Ammon's horn (tissue), 1 donor: ENCODE measurements at regions not wholly inside any gene's neighbourhood (a gene's known extent, or its start where the extent isn't known, plus 50 kb on each side); places are given as distances from the start of the nearest gene placed in this dataset.

Experiments
- DNase-seq: peaks from one replicate; pipeline ENCODE4 v3.0.0-alpha.2; 2016; ENCODE audit warnings: low spot score

DNA sequence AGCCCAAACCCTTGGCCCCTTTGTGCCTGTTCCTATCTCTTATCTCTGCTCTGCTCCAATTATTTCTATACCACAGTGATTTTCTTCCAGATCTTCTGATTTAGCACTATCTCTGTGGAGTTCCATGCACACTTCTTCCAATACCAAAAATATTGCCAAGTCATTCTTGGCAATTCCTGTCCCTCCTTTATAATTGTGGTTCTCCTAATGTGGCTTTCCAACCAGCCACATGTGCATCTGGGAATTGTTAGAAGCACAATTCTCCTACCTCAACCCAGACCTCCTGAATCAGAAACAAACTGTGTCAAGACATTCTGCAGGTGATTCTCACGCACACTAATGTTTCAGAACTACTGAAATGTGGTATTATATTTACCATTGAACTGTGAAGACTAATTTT is 447.8 kb upstream of the IGFBP3 start:
- DNase-seq: no peak

DNA sequence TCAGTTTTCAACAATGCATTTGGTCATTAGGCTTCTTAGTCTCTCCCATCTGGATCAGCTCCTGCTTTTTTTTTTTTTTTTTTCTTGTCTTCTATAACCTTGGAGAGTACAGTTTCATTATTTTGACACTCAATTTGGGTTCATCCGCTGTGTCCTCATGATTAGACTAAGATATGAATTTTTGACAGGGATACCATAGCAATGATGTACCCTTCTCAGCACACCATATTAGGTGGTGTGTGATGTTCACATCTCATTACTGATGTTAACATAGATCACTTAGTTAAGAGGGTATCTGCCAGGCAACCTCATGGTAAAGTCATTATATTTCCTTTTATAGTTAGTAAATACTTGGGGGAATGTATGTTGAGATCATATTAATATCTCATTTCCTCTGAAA is 445.5 kb upstream of the IGFBP3 start:
- no peak for DNase-seq

DNA sequence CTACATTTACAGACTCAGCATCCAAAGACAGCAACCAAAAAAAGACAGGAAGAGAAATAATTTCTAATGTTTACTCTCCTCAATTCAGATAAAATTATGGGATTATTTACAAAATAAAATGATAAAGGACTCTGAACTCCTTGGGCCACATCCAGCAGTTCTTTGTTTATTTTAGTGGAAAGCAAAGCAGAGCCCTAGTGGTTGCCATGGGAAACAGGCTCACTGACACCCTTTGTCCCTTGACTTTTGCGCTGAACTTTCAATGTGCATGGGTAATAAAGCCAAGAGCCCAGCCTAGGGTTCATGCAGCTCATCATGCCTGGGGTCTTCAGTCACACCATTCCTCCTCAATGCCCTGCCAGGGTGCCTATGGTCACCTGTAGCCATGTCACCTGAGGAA is 442.6 kb upstream of the IGFBP3 start:
- DNase-seq: no peak

DNA sequence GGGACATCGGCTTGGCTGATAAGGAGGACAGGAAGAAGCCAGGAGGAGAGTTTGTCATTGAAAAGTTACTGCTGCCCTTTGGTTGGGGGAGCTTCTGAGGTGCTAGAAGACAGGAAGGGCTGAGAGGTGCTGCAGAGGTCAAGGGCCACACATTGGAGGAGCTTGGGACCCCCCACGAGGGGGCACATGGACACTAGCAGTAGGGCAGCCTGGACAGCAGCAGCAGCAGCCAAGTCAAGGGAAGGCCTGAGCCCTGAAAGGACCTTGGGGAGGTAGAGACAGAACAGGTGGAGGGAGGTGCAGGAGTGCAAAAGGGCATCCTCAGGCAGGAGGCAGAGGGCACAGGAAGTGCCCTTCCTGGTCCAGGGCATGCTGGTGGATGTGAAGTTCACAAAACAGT is 439.7 kb upstream of the IGFBP3 start:
- DNase-seq: no peak

DNA sequence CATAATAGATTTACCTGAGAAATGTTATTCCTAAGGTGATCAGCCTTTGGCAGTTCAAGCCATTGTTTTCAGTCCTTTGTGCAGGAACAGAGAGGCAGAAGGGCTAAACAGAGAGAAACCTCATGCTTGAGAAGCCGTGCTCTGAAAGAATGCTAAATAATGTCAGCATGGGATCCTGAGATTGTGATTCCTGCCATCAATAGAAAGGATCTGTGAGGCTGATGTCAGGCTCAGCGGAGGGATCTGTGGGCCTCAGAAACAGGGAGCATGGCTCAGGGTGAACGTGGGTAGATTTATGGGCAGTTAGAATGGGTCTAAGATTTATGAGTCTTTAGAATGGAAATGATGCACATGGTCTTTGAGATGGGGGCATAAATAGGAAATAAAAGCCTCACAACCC is 439.2 kb upstream of the IGFBP3 start:
- no peak for DNase-seq

DNA sequence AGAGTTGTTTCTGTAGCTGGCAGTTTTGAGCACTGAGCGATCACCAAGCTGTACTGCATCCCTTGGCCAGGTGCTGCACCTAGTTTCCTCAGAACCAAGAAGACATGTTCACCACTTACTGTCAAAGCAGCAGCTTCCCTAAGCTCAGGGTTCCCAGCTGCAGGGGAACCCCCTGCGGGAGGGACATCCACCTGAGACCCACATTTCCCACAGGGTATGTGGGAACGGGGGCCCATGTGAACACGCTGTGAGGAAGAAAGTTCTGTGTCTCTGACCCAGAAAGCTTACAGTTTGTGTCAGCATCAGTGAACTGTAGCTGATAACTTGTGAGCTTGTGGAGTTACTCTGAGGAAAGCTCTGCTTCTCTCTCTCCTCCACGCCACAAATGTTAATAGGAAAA is 436.8 kb upstream of the IGFBP3 start:
- DNase-seq: no peak

DNA sequence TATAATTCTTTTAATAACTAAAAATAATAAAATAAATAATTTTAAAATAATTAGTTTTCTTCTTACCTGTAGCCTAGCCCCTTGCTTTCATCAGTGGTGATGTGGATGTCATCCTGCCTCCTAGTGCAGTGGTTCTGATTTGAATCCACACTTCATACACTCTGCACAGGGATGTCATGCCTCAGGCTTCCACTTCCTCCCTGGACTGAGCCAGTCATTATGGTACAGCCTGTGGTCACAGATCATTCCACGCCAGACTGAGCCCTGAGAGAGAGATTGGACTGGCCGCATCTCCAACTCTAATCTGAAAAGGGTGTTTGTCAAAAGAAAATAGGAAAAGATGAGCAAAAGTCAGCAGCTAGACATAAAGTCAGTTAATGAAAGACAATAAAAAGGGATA is 436.2 kb upstream of the IGFBP3 start:
- DNase-seq: no peak

DNA sequence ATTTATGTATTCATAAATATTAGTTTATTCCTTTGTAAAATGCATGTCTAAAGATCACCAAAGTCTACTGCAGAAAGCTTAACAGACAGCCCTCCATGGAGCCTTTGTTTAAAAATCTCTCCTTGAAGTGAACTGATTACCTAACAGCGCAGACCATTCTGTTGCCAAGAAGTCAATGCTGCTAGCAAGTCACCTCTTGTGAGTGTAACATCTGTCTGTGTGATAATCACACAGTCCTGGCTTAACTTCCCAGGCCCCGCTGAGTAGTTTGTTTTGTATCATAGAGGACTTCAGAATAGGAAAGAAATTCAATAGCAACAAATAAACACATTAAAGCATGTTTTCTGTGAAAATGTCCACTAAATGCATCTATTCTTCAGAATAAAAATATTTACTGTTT is 435.3 kb upstream of the IGFBP3 start:
- no peak for DNase-seq

DNA sequence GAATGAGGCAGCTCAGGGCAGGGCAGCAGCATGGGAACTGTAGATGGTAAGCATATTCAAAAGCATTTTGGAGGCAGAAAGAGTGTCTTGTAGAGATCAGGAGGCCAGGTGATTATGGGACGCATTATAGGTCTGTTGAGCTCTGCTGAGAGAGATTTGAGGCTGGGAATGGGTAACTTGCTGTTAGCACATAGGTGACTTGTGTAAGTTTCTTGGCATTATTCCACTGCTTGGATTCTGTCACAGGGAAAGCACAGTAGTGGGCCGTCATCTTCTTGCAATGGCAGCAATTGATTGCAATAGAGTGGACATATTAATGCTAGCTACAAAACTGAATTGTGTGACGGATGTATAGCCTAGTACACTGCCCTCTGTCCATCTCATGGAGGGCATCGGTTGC is 434.3 kb upstream of the IGFBP3 start:
- no peak for DNase-seq

DNA sequence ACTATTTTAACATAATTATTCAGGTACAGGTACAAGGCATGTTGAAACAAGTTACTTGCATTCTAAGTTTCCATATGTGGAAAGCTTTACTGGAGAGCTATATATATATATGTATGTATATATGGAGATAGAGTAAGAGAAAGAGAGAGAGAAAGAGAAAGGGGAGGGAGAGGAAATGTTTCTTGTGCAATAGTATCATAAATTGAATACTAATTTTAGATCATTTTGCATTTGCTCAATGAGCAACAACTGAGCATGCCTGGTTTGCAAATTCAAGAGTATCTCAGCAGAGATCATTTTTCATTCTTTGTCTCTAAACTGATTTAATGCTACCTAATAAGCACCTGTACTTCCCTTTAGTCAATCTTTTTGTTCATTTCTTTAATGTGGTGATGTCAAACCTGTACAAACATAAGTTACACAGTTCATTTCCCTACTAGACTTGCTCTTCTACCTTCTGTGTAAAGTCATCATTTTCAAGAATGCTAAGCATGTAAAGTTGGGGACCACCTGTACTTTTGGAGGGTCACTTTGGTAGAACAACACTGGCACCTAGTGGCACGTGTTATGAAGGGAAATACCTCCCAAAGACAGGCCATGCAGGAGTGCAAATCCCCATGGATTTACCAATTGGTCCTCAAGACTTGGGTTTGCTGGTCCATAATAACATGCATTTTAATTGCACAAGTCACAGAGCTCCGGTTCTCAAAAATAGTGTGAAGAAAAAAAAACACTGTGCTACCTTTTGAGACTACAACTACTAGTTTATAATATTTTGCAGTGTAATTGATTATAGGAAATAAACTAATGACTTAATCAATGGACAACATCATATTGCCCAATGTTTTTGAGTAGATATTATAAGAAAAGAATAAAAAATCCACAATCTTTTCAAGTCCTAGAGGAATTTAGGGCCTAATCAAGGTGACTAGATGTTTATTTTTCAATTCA is 431.2 kb upstream of the IGFBP3 start:
- peak; percentile 40 for DNase-seq

DNA sequence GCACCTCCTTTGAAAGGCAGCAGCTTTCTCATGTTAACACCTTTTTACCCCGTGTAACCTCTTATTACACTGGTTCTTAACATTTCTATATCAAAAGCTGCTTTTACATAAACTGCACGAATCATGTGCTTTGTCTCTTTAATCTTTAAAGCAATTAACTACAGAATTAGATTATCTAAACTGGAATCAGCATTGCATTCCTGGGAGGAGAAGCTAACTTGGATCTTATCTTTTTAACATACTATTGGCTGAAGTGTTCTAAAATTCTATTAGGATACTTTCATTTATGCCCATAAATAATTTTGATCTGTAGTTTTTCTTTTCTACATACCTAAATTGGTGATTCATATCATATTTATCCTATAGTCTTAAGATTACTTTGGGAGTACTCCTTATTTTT is 428.4 kb upstream of the IGFBP3 start:
- no peak for DNase-seq

DNA sequence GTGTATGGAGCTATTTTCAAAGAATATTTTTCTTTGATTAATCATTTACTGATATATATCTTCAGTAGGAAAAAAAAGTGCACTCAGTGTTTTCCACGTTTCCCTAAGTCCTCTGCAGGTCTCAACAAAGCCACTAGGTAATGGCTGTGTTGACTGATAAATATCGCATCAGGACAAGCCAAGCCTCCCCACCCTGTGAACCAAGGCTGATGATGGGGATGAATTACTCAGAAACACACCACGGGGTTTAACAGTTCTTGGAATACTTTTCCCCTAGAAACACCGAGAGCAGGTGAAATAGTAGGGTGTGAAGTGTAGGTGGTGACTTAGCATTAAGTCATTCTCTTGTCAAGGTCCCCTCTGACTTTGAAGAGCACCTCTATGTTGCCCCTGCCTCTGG is 423.5 kb upstream of the IGFBP3 start:
- DNase-seq: no peak

DNA sequence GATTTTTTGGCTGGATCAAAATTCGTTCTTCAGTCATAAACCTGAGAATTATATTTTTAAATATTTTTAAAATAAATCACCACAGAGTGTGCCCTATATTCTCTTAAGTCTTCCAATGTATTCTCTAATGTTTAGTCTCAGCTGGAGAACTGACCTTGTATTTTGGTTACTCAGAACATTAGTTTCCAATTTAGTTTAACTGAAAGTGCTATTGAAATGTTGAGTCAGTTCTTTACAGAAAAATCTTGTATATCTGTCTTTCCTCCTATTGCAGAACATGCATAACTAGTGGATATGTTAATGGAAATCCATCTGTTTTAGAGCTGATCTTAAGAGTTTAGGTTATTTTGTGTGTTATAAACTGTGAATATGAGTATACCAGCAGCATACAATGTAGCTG is 422.7 kb upstream of the IGFBP3 start:
- DNase-seq: no peak

DNA sequence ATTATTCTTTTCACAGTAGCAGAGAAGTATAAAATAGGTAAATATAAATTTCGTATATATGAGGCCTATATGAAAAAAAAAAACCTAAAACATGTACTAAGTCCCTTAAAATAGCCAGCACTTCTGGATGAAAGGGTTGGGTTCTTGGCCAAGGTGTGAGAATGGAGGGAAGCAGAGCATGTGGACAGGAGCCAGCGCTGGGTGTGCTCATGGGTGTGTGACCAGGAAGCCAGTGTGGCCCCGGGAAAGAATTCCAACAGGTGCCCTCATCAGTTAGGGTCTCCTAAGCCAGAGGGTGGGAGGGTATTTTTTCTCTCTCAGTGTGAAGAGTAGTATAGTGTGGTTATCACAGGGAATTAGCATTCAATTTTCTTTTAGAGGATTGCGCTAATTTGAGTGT is 401.9 kb upstream of the IGFBP3 start:
- no peak for DNase-seq

DNA sequence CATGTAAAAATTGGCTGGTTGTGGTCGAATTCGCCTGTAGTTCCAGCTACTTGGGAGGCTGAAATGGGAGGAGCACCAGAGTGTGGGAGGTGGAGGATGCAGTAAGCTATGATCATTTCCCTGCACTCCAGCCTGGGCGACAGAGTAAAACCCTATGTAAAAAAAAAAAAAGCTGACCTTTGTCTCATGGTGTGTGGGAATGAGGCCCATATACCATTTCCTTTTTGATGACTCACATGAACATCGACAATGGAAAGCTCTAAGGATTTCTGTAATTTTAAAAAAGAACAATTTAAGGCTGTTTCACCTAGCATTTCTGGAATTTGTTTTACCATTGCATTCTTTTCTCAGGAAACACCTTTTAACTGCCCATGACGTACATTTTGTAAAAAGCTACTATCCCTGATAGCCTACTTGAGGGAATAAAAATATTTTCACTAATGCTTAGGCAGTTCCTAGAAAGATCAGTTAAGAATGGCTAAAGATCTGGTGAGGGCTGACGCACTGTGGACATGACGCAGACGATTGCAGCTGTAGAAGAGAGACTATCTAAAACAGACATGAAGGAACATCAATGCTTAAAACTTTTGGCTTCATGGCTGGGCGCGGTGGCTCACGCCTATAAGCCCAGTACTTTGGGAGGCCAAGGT is 400.6 kb upstream of the IGFBP3 start:
- no peak for DNase-seq

DNA sequence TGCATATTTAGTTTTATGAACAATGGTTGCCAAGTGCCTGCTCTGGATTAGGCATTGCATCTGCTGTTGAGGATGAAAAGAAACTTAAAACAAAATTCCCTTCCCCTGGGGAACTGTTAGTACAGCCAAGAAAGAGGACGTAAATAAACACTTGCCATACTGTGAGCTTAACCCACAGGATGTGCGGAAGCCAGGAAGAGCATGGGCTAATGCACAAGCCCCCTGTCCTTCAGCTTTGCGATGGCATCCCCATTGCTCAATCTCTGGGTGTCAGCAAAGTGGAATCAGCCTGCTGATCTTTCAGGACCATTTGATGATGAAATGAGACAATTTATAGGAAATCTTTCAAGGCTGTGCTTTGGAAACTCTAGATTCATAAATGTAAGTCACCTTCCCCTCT is 399.9 kb upstream of the IGFBP3 start:
- no peak for DNase-seq

DNA sequence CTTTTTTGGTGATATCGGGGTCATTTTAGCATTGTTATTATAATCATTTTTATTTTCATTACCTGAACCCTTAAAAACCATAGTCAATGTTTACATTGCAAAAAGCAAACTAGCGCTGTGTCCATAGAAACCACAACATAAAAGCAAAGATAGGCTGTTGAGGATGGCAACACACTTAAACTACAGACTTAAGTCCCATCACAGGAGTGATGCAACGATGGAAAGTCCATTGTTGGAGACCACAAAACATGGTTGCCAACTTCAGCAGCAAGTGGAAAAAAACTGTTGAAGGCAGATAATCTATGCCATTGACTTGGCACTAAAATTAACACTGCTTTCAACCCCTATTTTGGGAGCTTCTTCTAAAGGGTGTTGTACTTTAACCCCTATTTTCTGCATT is 398.8 kb upstream of the IGFBP3 start:
- no peak for DNase-seq

DNA sequence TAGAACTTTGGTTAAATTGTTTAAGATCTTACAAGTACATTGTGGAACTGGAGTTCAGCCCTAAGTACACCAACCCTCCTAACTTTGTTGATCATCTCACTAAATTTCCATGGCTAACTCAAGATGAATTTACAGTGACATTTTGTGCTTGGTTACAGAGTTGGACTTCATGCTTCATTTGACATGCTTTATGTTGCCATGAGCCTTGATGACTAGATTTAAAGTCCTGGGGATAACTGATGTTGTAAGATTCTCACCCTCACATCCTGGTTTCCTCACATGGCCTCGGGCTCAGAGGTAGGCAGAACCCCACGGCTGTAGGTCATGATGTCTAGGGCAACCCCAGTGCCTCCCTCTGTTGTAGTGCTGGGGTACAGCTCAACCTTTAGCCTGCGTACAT is 397.2 kb upstream of the IGFBP3 start:
- no peak for DNase-seq

DNA sequence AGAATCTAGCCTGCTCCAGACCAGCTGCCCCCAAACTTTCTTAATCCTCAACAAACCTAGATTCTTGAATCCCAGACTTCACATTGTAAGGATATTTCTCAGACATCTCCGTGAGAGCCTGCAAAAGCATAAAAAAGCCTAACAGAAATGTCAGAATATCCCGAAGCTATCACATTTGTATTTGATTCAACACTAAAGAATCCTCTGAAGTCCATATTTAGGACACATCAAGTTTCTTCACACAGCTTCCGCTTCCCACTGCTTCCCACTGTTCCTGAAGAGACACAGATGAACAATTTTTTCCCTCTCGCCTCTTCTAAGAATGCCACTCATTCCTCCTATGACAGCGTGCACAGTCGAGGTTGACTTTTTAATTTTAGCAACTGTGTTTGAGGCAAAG is 396.2 kb upstream of the IGFBP3 start:
- no peak for DNase-seq

DNA sequence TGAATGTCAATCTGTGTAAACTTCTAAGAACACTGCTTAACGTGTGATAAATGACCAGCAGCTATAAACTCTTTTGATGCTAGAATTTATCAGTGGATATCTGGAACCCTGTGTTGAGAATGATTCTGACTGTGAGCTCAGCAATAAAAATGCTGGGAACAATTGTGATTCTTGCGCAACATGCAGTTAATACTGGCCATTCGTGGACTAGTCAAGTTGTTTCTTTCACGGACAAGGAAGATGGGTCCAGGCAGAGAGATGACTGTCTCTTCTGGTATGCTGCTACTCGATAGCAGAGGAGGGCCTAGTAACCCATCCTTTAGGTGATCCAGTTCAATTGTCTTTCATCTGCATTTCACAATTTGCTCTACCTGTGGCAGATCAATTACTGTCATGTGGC is 394.8 kb upstream of the IGFBP3 start:
- DNase-seq: no peak

DNA sequence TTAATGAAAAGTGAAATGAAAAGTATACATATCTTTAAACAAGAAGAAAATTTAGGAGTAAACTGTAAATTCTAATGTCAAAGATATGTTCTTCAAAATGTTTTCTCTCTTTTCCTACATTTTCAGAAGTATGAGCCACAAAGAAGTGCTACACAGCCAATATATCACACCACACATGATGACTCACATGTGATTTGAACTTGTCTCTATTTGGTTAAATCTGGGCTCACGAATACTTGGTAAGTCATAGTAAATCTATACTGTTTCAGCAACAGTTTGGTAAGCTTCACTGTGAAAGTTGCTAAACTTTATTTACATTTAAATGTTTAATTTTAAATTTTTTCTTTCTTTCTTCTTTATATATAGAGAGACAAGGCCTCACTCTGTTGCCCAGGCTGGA is 380.6 kb upstream of the IGFBP3 start:
- DNase-seq: no peak

DNA sequence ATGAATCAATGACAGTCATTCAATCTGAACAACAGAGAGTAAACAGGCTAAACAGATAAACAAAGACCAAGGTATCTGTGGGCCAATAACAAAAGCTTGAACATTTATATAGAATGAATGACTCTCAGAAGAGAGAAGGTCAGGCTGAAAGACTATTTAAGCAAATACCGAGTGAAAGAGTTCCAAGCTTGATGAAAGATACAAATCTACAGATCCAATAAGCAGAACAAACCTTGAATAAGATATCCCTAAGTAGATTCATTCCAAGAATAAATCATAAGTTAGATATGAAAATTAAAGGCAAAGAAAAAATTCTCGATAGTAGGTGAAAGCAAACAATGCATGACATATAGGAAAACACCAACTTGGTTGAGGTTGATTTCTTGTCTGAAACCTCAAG is 376.4 kb upstream of the IGFBP3 start:
- no peak for DNase-seq

DNA sequence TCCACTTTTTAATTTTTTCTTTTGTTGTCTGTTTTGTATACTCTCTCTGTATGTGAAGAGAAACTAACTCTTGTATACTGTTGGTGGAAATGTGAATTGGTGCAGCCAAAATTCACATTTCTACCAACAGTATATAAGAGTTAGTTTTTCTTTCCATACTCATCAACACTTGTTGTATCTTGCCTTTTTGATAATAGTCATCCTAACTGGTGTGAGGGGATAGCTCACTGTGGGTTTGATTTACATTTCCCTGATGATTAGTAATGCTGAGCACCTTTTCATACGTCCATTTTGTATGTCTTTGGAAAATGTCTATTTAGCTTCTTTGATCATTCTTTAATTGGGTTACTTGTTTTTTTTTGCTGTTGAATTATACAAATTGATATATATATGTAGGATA is 375.5 kb upstream of the IGFBP3 start:
- DNase-seq: no peak

DNA sequence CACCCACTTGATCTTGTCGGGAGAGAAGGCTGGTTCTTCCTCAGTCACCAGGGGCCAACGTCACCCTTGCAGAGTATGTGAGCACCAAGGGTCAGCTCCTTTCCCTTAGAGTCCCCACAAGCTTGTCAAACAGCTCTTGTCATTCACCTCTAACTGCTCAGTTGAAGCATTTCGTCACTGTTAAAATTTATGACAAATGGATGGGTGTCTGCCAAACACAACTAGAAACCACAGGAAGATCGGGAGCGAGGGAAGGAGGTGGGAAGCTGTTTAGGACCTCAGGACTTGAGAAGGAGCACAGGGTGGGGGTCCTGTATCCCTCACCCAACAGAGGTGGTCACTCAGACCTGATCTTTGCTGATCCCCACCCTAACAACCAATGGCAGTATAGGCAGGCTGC is 373.3 kb upstream of the IGFBP3 start:
- DNase-seq: no peak
